Neural cell (in vitro differentiated cells): ENCODE measurements at regions not wholly inside any gene's neighbourhood (a gene's known extent, or its start where the extent isn't known, plus 50 kb on each side); places are given as distances from the start of the nearest gene placed in this dataset.

Experiments used
- H2AFZ ChIP-seq: fragments of 200-600, 300-800 bp; sonication (generic), shearing (Covaris generic); 2 replicates; pipeline ENCODE4 v1.6.0; 2014; ENCODE audit warnings: low read depth, mild to moderate bottlenecking, antibody characterized with exemption, low read length, moderate library complexity
- H3F3A ChIP-seq: fragments of 200-600 bp; shearing (Covaris generic); 2 replicates; pipeline ENCODE4 v1.6.1; 2016; ENCODE audit warnings: mild to moderate bottlenecking, moderate library complexity, mixed read lengths, antibody characterized with exemption, low read length; ENCODE audit not compliant: insufficient read depth, poor library complexity, severe bottlenecking
- H3K27ac ChIP-seq: fragments of 200-600, 300-800 bp; sonication (generic), shearing (Covaris generic); 2 replicates; pipeline ENCODE4 v1.5.1; 2014; ENCODE audit warnings: mild to moderate bottlenecking, low read length, moderate library complexity
- H3K27me3 ChIP-seq: fragments of 300-800, 200-600 bp; sonication (generic), shearing (Covaris generic); 2 replicates; pipeline ENCODE4 v1.6.0; 2014; ENCODE audit warnings: mild to moderate bottlenecking, low read depth, low read length, moderate library complexity; ENCODE audit not compliant: insufficient read depth
- H3K36me3 ChIP-seq: fragments of 300-800, 200-600 bp; sonication (generic), shearing (Covaris generic); 2 replicates; pipeline ENCODE4 v1.5.1; 2014; ENCODE audit warnings: mild to moderate bottlenecking, antibody characterized with exemption, low read length, moderate library complexity; ENCODE audit not compliant: insufficient read depth
- H3K4me2 ChIP-seq: fragments of 300-800, 200-600 bp; sonication (generic), shearing (Covaris generic); 2 replicates; pipeline ENCODE4 v1.6.0; 2014; ENCODE audit warnings: mild to moderate bottlenecking, low read length
- H3K4me3 ChIP-seq: fragments of 300-800, 200-600 bp; sonication (generic), shearing (Covaris generic); 2 replicates; pipeline ENCODE4 v1.5.1; 2014; ENCODE audit warnings: mild to moderate bottlenecking, low read length, moderate library complexity
- H3K79me2 ChIP-seq: fragments of 200-600 bp; shearing (Covaris generic); replicated peaks from 2 replicates; pipeline ENCODE4 v1.6.0; 2014; ENCODE audit warnings: mild to moderate bottlenecking, low read length, moderate library complexity; ENCODE audit not compliant: insufficient read depth
- H3K9ac ChIP-seq: fragments of 300-800, 200-600 bp; sonication (generic), shearing (Covaris generic); 2 replicates; pipeline ENCODE4 v1.6.1; 2016; ENCODE audit warnings: mild to moderate bottlenecking, low read length, mixed read lengths
- H3K9me2 ChIP-seq: fragments of 200-600 bp; shearing (Covaris generic); 2 replicates; pipeline ENCODE4 v1.6.1; 2016; ENCODE audit warnings: mild to moderate bottlenecking, low read length, mixed read lengths; ENCODE audit not compliant: insufficient read depth
- H3K9me3 ChIP-seq: fragments of 200-600, 300-800 bp; sonication (generic), shearing (Covaris generic); 2 replicates; pipeline ENCODE4 v1.6.1; 2016; ENCODE audit warnings: mild to moderate bottlenecking, mixed run types, low read length, moderate library complexity, mixed read lengths
- H4K20me1 ChIP-seq: fragments of 200-600 bp; shearing (Covaris generic); 2 replicates; pipeline ENCODE4 v1.6.1; 2016; ENCODE audit warnings: mild to moderate bottlenecking, mixed run types; ENCODE audit not compliant: insufficient read depth
- EP300 ChIP-seq: fragments of 450-650 bp; conservative IDR thresholded peaks from 2 replicates; pipeline ENCODE4 v1.6.1; 2014; ENCODE audit warnings: antibody characterized with exemption, mild to moderate bottlenecking, moderate library complexity; ENCODE audit not compliant: poor library complexity, severe bottlenecking
- EZH2 ChIP-seq: fragments of 200-600, 300-800 bp; shearing (Covaris generic), sonication (generic); IDR thresholded peaks from 2 replicates; pipeline ENCODE4 v1.6.1; 2014; ENCODE audit warnings: antibody characterized with exemption, low read length, borderline replicate concordance, mild to moderate bottlenecking; ENCODE audit not compliant: insufficient read depth, poor library complexity, severe bottlenecking
- MXI1 ChIP-seq: fragments of 450-650 bp; conservative IDR thresholded peaks from 2 replicates; pipeline ENCODE4 v1.6.1; 2014; ENCODE audit warnings: antibody characterized with exemption, mild to moderate bottlenecking; ENCODE audit not compliant: poor library complexity, severe bottlenecking
- POLR2AphosphoS5 ChIP-seq: IDR thresholded peaks from 2 replicates; pipeline ENCODE4 v1.6.1; 2012
- RAD21 ChIP-seq: fragments of 450-650 bp; conservative IDR thresholded peaks from 2 replicates; pipeline ENCODE4 v1.6.1; 2014; ENCODE audit warnings: antibody characterized with exemption, mild to moderate bottlenecking, moderate library complexity
- SMC3 ChIP-seq: fragments of 450-650 bp; conservative IDR thresholded peaks from 2 replicates; pipeline ENCODE4 v1.6.1; 2014; ENCODE audit warnings: antibody characterized with exemption, mild to moderate bottlenecking, moderate library complexity; ENCODE audit not compliant: poor library complexity
- TAF1 ChIP-seq: IDR thresholded peaks from 2 replicates; pipeline ENCODE4 v1.6.1; 2012; ENCODE audit warnings: low read depth
- TF ChIP-seq, protein P1 (sequence below): fragments of 450-650 bp; IDR thresholded peaks from 2 replicates; pipeline ENCODE4 v1.5.1; 2014; ENCODE audit warnings: antibody characterized with exemption, mild to moderate bottlenecking, moderate library complexity; ENCODE audit not compliant: poor library complexity, severe bottlenecking
- TF ChIP-seq, protein P2 (sequence below): IDR thresholded peaks from 2 replicates; pipeline ENCODE4 v1.6.1; 2012; ENCODE audit warnings: borderline replicate concordance

DNA sequence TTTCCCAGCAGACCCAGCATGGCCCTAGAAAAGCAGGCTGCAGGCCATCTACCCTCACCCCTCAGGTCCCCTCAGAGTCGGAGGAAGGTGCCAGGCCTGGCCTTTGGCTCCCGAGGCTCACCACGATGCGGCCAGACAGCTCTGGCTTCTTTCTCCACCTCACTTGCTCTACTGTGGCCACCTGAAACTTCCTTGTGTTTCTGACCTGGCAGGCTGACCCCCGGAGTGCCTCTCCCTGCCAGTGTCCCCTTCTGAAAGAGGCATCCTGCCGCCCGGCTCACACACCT lies 375.0 kb upstream of the HS6ST1 start:
- H2AFZ ChIP-seq: no peak overlapping the region
- no peak overlapping the region for H3K4me2 ChIP-seq
- H3K4me3 ChIP-seq: no peak overlapping the region
- H3F3A ChIP-seq: no peaks in the 10 kb centered on the region
- H4K20me1 ChIP-seq: no peaks in the 10 kb centered on the region
- H3K9me3 ChIP-seq: no peaks in the 10 kb centered on the region
- H3K9ac ChIP-seq: no peak overlapping the region
- no peak for TF ChIP-seq EP300
- no peak for TF ChIP-seq MXI1
- TF ChIP-seq, protein P1, sequence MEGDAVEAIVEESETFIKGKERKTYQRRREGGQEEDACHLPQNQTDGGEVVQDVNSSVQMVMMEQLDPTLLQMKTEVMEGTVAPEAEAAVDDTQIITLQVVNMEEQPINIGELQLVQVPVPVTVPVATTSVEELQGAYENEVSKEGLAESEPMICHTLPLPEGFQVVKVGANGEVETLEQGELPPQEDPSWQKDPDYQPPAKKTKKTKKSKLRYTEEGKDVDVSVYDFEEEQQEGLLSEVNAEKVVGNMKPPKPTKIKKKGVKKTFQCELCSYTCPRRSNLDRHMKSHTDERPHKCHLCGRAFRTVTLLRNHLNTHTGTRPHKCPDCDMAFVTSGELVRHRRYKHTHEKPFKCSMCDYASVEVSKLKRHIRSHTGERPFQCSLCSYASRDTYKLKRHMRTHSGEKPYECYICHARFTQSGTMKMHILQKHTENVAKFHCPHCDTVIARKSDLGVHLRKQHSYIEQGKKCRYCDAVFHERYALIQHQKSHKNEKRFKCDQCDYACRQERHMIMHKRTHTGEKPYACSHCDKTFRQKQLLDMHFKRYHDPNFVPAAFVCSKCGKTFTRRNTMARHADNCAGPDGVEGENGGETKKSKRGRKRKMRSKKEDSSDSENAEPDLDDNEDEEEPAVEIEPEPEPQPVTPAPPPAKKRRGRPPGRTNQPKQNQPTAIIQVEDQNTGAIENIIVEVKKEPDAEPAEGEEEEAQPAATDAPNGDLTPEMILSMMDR: no peak
- TF ChIP-seq TAF1: no peak
- no peak for TF ChIP-seq SMC3
- no peaks in the 10 kb centered on the region for H3K27me3 ChIP-seq
- no peaks in the 10 kb centered on the region for H3K36me3 ChIP-seq
- H3K79me2 ChIP-seq: no peaks in the 10 kb centered on the region
- H3K27ac ChIP-seq: no peak overlapping the region
- no peaks in the 10 kb centered on the region for H3K9me2 ChIP-seq

DNA sequence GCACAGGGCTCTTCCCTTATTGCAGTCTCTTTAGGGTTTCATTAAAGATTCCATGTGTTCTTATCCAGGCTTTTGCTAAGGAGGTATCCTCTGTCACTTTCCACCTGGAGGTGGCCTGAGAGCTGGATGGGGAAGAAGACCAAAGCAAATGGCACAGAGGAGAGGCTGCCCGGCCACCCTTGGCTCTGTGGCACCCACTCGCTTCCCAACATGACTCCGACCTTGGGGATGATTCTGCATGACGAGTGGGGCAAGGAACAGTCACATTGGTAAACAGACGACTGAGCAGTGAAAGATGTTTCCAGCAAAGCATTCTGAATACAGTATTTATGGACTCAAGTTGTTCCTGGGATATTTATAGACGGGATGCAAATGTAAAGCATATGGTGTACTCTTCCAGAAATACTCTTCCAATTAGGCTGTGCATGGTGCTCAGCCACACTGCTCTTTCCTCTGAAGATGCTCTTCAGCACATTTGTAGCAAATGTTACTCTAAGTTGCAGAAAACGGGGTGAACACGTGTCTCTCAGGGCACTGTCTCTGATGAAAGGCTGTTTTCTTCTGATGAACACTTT lies 377.1 kb upstream of the HS6ST1 start:
- Histone ChIP-seq H3K27me3 (no peaks in the 10 kb centered on the region), H2AFZ (no peak overlapping the region), H3K9me2 (no peaks in the 10 kb centered on the region), H3K4me3 (no peak overlapping the region), H3K9me3 (no peaks in the 10 kb centered on the region), H3F3A (no peaks in the 10 kb centered on the region), H3K79me2 (no peaks in the 10 kb centered on the region), H3K36me3 (no peaks in the 10 kb centered on the region), H4K20me1 (no peaks in the 10 kb centered on the region), H3K9ac (no peak overlapping the region), H3K27ac (no peak overlapping the region), H3K4me2 (no peak overlapping the region)
- no peak for TF ChIP-seq EP300
- TF ChIP-seq SMC3: no peak
- no peak for TF ChIP-seq RAD21
- TF ChIP-seq POLR2AphosphoS5: no peak
- TF ChIP-seq TAF1: no peak
- TF ChIP-seq, protein P2, sequence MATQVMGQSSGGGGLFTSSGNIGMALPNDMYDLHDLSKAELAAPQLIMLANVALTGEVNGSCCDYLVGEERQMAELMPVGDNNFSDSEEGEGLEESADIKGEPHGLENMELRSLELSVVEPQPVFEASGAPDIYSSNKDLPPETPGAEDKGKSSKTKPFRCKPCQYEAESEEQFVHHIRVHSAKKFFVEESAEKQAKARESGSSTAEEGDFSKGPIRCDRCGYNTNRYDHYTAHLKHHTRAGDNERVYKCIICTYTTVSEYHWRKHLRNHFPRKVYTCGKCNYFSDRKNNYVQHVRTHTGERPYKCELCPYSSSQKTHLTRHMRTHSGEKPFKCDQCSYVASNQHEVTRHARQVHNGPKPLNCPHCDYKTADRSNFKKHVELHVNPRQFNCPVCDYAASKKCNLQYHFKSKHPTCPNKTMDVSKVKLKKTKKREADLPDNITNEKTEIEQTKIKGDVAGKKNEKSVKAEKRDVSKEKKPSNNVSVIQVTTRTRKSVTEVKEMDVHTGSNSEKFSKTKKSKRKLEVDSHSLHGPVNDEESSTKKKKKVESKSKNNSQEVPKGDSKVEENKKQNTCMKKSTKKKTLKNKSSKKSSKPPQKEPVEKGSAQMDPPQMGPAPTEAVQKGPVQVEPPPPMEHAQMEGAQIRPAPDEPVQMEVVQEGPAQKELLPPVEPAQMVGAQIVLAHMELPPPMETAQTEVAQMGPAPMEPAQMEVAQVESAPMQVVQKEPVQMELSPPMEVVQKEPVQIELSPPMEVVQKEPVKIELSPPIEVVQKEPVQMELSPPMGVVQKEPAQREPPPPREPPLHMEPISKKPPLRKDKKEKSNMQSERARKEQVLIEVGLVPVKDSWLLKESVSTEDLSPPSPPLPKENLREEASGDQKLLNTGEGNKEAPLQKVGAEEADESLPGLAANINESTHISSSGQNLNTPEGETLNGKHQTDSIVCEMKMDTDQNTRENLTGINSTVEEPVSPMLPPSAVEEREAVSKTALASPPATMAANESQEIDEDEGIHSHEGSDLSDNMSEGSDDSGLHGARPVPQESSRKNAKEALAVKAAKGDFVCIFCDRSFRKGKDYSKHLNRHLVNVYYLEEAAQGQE: no peak
- no peak for TF ChIP-seq MXI1
- no peak for TF ChIP-seq EZH2
- TF ChIP-seq, protein P1: no peak
